SK-N-SH treated with all-trans-retinoic acid at 6 μM for 48 hours (cell line): ENCODE measurements at regions not wholly inside any gene's neighbourhood (a gene's known extent, or its start where the extent isn't known, plus 50 kb on each side); places are given as distances from the start of the nearest gene placed in this dataset.

ENCODE experiments used
- ATAC-seq: fragments of 200-7000 bp; cut with Tn5 transposase; 3 replicates; pipeline ENCODE4 v1.9.1; 2020; ENCODE audit warnings: mild to moderate bottlenecking, moderate library complexity
- ARNTL ChIP-seq: fragments of 450-650 bp; formaldehyde crosslinking; IDR thresholded peaks from 2 replicates; pipeline ENCODE4 v1.5.0; 2020; ENCODE audit warnings: low read depth, mild to moderate bottlenecking, moderate library complexity, borderline replicate concordance
- CSDC2 ChIP-seq: fragments of 250-450 bp; sonication (Bioruptor Pico); IDR thresholded peaks from 2 replicates; pipeline ENCODE4 v1.5.0; 2020; ENCODE audit warnings: mild to moderate bottlenecking, moderate library complexity
- CSRNP3 ChIP-seq: fragments of 250-450 bp; sonication (Bioruptor Pico); IDR thresholded peaks from 2 replicates; pipeline ENCODE4 v1.5.1; 2021; ENCODE audit warnings: mild to moderate bottlenecking, moderate library complexity
- ESRRG ChIP-seq: fragments of 250-450 bp; sonication (Bioruptor Pico); IDR thresholded peaks from 2 replicates; pipeline ENCODE4 v1.6.1; 2021; ENCODE audit warnings: mild to moderate bottlenecking
- GLIS3 ChIP-seq: fragments of 250-450 bp; sonication (Bioruptor Pico); IDR thresholded peaks from 2 replicates; pipeline ENCODE4 v1.5.0; 2020; ENCODE audit warnings: mild to moderate bottlenecking, moderate library complexity
- ISL1 ChIP-seq: fragments of 250-450 bp; sonication (Bioruptor Pico); IDR thresholded peaks from 2 replicates; pipeline ENCODE4 v2.1.2; 2022; ENCODE audit warnings: mild to moderate bottlenecking, moderate library complexity
- OSR1 ChIP-seq: fragments of 250-450 bp; sonication (Bioruptor Pico); IDR thresholded peaks from 2 replicates; pipeline ENCODE4 v1.8.0; 2022; ENCODE audit warnings: moderate library complexity, mild to moderate bottlenecking, inconsistent platforms
- PATZ1 ChIP-seq: fragments of 250-450 bp; sonication (Bioruptor Pico); IDR thresholded peaks from 2 replicates; pipeline ENCODE4 v1.8.0; 2020; ENCODE audit warnings: mild to moderate bottlenecking, moderate library complexity, borderline replicate concordance
- PPARA ChIP-seq: fragments of 250-450 bp; sonication (Bioruptor Pico); IDR thresholded peaks from 2 replicates; pipeline ENCODE4 v1.5.0; 2020; ENCODE audit warnings: mild to moderate bottlenecking, borderline replicate concordance
- RARB ChIP-seq: fragments of 250-450 bp; sonication (Bioruptor Pico); IDR thresholded peaks from 2 replicates; pipeline ENCODE4 v1.8.0; 2021; ENCODE audit warnings: mild to moderate bottlenecking, moderate library complexity
- SNAI2 ChIP-seq: fragments of 250-450 bp; sonication (Bioruptor Pico); IDR thresholded peaks from 2 replicates; pipeline ENCODE4 v1.5.0; 2020; ENCODE audit warnings: mild to moderate bottlenecking, moderate library complexity
- TCF4 ChIP-seq: fragments of 250-450 bp; sonication (Bioruptor Pico); IDR thresholded peaks from 2 replicates; pipeline ENCODE4 v1.8.0; 2021; ENCODE audit warnings: mild to moderate bottlenecking, moderate library complexity, borderline replicate concordance
- TOX ChIP-seq: fragments of 250-450 bp; sonication (Bioruptor Pico); IDR thresholded peaks from 2 replicates; pipeline ENCODE4 v1.8.0; 2021; ENCODE audit warnings: mild to moderate bottlenecking, moderate library complexity, borderline replicate concordance
- ZC3H10 ChIP-seq: fragments of 250-450 bp; sonication (Bioruptor Pico); IDR thresholded peaks from 2 replicates; pipeline ENCODE4 v1.5.1; 2021; ENCODE audit warnings: mild to moderate bottlenecking, moderate library complexity
- ZFP3 ChIP-seq: fragments of 250-450 bp; sonication (Bioruptor Pico); IDR thresholded peaks from 2 replicates; pipeline ENCODE4 v1.5.0; 2020; ENCODE audit warnings: mild to moderate bottlenecking, moderate library complexity
- ZFP30 ChIP-seq: fragments of 450-650 bp; formaldehyde crosslinking; IDR thresholded peaks from 2 replicates; pipeline ENCODE4 v1.5.0; 2022; ENCODE audit warnings: mild to moderate bottlenecking, moderate library complexity
- ZNF565 ChIP-seq: fragments of 450-650 bp; formaldehyde crosslinking; conservative IDR thresholded peaks from 2 replicates; pipeline ENCODE4 v1.5.0; 2020; ENCODE audit warnings: low read depth, mild to moderate bottlenecking, moderate library complexity
- ZNF70 ChIP-seq: fragments of 450-650 bp; formaldehyde crosslinking; IDR thresholded peaks from 2 replicates; pipeline ENCODE4 v1.5.0; 2020; ENCODE audit warnings: mild to moderate bottlenecking, moderate library complexity
- ZNF8 ChIP-seq: fragments of 450-650 bp; formaldehyde crosslinking; IDR thresholded peaks from 2 replicates; pipeline ENCODE4 v1.5.0; 2020; ENCODE audit warnings: mild to moderate bottlenecking, moderate library complexity
- TF ChIP-seq, protein P1 (sequence below): fragments of 250-450 bp; sonication (Bioruptor Pico); IDR thresholded peaks from 2 replicates; pipeline ENCODE4 v1.8.0; 2021; ENCODE audit warnings: low read depth, mild to moderate bottlenecking, moderate library complexity, borderline replicate concordance
- TF ChIP-seq, protein P2 (sequence below): fragments of 250-450 bp; sonication (Bioruptor Pico); IDR thresholded peaks from 2 replicates; pipeline ENCODE4 v1.5.1; 2020; ENCODE audit warnings: low read depth, mild to moderate bottlenecking, moderate library complexity
- TF ChIP-seq, protein P3 (sequence below): fragments of 250-450 bp; sonication (Bioruptor Pico); IDR thresholded peaks from 2 replicates; pipeline ENCODE4 v1.5.0; 2020; ENCODE audit warnings: mild to moderate bottlenecking, moderate library complexity

DNA sequence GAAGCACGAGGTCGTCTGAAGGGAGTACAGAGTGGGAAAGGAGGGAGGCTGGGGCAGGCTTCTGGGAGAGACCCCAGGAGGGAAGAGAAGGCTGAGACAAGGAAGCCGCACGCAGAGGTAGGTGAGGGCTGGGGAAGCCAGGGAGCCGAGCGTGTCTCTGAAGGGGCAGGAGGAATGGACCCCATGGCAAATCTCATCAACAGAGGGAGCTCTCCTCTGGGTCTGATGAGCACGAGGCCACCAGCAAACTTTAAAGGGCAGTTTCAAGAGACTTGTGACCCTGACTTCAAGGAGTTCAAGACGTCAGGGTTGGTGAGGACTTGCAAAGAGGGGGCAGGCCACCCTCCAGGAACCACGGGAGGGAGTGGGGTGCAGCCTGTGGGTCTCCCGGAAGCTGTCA lies 326.2 kb upstream of the IRX2 start:
- TF ChIP-seq GLIS3 (CRISPR knock-in tag) (no peak), ZFP3 (CRISPR knock-in tag) (no peak), ISL1 (no peak), SNAI2 (CRISPR knock-in tag) (no peak), PATZ1 (CRISPR knock-in tag) (no peak), ZNF565 (no peak), ZFP30 (CRISPR knock-in tag) (no peak), CSDC2 (no peak), ESRRG (CRISPR knock-in tag) (no peak), CSRNP3 (CRISPR knock-in tag) (no peak), OSR1 (CRISPR knock-in tag) (no peak), ZNF8 (CRISPR knock-in tag) (no peak), TCF4 (CRISPR knock-in tag) (no peak), ZNF70 (CRISPR knock-in tag) (no peak), RARB (CRISPR knock-in tag) (no peak)
- TF ChIP-seq, protein P1, sequence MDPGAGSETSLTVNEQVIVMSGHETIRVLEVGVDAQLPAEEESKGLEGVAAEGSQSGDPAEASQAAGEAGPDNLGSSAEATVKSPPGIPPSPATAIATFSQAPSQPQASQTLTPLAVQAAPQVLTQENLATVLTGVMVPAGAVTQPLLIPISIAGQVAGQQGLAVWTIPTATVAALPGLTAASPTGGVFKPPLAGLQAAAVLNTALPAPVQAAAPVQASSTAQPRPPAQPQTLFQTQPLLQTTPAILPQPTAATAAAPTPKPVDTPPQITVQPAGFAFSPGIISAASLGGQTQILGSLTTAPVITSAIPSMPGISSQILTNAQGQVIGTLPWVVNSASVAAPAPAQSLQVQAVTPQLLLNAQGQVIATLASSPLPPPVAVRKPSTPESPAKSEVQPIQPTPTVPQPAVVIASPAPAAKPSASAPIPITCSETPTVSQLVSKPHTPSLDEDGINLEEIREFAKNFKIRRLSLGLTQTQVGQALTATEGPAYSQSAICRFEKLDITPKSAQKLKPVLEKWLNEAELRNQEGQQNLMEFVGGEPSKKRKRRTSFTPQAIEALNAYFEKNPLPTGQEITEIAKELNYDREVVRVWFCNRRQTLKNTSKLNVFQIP (CRISPR knock-in tag) = no peak
- TF ChIP-seq, protein P2, sequence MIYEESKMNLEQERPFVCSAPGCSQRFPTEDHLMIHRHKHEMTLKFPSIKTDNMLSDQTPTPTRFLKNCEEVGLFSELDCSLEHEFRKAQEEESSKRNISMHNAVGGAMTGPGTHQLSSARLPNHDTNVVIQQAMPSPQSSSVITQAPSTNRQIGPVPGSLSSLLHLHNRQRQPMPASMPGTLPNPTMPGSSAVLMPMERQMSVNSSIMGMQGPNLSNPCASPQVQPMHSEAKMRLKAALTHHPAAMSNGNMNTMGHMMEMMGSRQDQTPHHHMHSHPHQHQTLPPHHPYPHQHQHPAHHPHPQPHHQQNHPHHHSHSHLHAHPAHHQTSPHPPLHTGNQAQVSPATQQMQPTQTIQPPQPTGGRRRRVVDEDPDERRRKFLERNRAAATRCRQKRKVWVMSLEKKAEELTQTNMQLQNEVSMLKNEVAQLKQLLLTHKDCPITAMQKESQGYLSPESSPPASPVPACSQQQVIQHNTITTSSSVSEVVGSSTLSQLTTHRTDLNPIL (CRISPR knock-in tag) = no peak
- TF ChIP-seq, protein P3, sequence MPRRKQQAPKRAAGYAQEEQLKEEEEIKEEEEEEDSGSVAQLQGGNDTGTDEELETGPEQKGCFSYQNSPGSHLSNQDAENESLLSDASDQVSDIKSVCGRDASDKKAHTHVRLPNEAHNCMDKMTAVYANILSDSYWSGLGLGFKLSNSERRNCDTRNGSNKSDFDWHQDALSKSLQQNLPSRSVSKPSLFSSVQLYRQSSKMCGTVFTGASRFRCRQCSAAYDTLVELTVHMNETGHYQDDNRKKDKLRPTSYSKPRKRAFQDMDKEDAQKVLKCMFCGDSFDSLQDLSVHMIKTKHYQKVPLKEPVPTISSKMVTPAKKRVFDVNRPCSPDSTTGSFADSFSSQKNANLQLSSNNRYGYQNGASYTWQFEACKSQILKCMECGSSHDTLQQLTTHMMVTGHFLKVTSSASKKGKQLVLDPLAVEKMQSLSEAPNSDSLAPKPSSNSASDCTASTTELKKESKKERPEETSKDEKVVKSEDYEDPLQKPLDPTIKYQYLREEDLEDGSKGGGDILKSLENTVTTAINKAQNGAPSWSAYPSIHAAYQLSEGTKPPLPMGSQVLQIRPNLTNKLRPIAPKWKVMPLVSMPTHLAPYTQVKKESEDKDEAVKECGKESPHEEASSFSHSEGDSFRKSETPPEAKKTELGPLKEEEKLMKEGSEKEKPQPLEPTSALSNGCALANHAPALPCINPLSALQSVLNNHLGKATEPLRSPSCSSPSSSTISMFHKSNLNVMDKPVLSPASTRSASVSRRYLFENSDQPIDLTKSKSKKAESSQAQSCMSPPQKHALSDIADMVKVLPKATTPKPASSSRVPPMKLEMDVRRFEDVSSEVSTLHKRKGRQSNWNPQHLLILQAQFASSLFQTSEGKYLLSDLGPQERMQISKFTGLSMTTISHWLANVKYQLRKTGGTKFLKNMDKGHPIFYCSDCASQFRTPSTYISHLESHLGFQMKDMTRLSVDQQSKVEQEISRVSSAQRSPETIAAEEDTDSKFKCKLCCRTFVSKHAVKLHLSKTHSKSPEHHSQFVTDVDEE = no peak
- ATAC-seq = no peak

DNA sequence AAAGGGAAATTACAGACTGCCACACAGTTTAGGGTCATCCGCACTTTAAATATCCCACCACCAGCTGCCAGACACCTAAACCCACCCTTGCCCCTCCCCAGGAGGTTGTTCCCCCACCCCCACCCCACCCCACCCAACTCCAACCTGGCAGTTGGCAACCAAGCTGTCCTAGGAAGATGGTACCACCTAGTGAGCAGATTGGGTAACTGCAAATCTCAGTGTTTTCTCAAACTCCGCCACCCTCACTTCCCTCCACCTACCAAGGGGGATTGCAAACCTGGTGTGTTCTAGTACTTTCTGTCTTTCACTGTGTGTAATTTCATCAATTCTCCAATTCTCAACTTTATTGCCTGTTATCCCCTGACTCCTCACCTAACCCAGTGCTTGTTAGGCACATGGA lies 323.8 kb upstream of the IRX2 start:
- no peak for ATAC-seq
- no peak for TF ChIP-seq ARNTL (CRISPR knock-in tag)
- TF ChIP-seq ZFP30 (CRISPR knock-in tag) = no peak
- no peak for TF ChIP-seq PATZ1 (CRISPR knock-in tag)
- TF ChIP-seq ZNF70 (CRISPR knock-in tag) = no peak
- TF ChIP-seq RARB (CRISPR knock-in tag) = no peak
- no peak for TF ChIP-seq ZFP3 (CRISPR knock-in tag)
- TF ChIP-seq ZNF565 = no peak
- TF ChIP-seq GLIS3 (CRISPR knock-in tag) = no peak
- no peak for TF ChIP-seq TOX (CRISPR knock-in tag)
- no peak for TF ChIP-seq ZNF8 (CRISPR knock-in tag)
- TF ChIP-seq ZC3H10 = no peak
- TF ChIP-seq, protein P3 = no peak
- TF ChIP-seq, protein P2 (CRISPR knock-in tag) = no peak
- TF ChIP-seq PPARA = no peak
- no peak for TF ChIP-seq SNAI2 (CRISPR knock-in tag)
- no peak for TF ChIP-seq TCF4 (CRISPR knock-in tag)
- no peak for TF ChIP-seq OSR1 (CRISPR knock-in tag)
- no peak for TF ChIP-seq ESRRG (CRISPR knock-in tag)
- TF ChIP-seq CSRNP3 (CRISPR knock-in tag) = no peak
